ENCODE measurements at regions not wholly inside any gene's neighbourhood (a gene's known extent, or its start where the extent isn't known, plus 50 kb on each side); places are given as distances from the start of the nearest gene placed in this dataset.

DNA sequence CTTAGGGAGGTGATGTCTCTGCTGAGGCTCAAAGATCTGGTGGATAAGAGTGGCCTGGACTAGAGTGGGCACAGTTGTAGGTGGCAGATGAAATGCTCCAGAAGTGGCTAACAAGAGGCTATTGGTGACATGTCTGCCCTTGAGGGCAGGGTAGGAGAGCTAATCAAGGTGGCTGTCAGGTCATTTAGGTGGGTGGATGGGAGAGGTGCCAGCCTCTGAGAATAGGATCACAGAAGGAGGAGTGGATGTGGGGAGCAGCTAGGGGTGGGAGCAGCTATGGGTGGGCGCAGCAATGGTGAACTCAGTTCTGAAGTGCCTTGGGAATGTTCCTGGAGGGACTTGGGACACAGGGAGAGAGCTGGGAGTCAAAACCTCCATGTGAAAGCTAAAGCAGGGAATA lies 142.0 kb upstream of the GRIK3 start:
- H3K4me1 Mint-ChIP-seq (ENCODE audit: low read depth, unreplicated experiment), result peaks cover 11% of the 10 kb centered on the region
- H3K36me3 Mint-ChIP-seq (ENCODE audit: unreplicated experiment), result no peaks in the 10 kb centered on the region
- peaks cover 5% of the 10 kb centered on the region for H3K27me3 Mint-ChIP-seq (ENCODE audit: unreplicated experiment)
- DNase-seq, result no peak
- no peak for TF ChIP-seq CTCF (IDR thresholded peaks at IDR 0.05; ENCODE audit: partially characterized antibody, unreplicated experiment)
- no peak overlapping the region for H3K27ac Mint-ChIP-seq (ENCODE audit: unreplicated experiment)
- H3K4me3 Mint-ChIP-seq (ENCODE audit: unreplicated experiment), result no peak overlapping the region
- peaks cover 2% of the 10 kb centered on the region for H3K9me3 Mint-ChIP-seq (ENCODE audit: unreplicated experiment)

DNA sequence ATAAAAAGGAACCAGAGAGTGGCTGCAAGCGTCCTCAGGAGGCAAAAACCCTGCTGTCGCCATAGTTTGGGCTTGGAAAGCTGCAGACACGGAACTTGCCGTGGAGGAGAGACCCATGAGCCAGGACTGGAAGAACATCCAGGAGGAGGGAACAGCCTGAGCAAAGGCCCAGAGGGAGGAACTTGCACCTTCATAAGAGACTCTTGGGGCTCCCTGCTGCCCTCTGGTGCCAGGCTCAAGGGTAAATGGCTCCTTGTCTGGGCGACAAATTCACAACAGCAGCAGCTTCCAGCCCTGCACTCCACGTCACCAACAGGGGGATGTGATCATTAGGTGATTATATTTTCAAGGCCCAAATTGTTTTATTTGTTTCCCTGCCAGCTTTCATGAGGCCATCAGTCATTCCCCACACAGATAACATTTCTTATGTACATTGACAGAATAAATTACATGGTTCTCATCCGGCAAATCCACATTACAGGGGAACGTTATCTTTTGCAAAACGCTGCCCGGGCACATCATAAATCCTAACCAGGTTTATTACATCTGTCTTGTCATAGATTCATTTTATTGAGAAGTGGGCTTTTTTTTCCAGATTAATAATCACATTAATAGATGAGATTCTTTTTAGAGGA lies 143.0 kb upstream of the GRIK3 start:
- H3K36me3 Mint-ChIP-seq (ENCODE audit: unreplicated experiment), result peaks cover under 1% of the 10 kb centered on the region
- H3K27me3 Mint-ChIP-seq (ENCODE audit: unreplicated experiment), result peaks cover 5% of the 10 kb centered on the region
- peaks cover 21% of the 10 kb centered on the region for H3K4me1 Mint-ChIP-seq (ENCODE audit: low read depth, unreplicated experiment)
- peaks cover 2% of the 10 kb centered on the region for H3K9me3 Mint-ChIP-seq (ENCODE audit: unreplicated experiment)
- no peak overlapping the region for H3K27ac Mint-ChIP-seq (ENCODE audit: unreplicated experiment)
- DNase-seq, result peak; percentile 64
- H3K4me3 Mint-ChIP-seq (ENCODE audit: unreplicated experiment), result no peak overlapping the region
- peak; percentile 39 for TF ChIP-seq CTCF (IDR thresholded peaks at IDR 0.05; ENCODE audit: partially characterized antibody, unreplicated experiment)

DNA sequence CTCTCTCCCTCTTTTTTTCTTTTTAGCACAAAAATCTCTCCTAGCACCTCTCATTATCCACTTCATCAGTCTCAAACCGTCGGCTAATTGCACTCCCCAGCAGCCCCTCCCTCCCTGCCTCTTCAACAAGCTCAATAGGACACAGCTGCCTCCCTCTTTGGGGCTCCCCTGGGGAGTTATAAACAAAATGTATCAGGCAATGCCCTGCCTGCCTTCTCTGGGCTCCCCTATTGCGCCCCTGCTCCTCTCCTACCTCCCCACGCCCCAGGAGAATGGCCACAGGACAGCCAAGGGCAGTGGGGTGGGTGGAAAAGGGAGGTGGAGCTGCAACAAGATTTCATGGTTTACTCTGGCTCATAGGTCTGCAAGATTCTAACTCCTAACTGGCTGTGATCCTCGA lies 147.1 kb upstream of the GRIK3 start:
- Mint-ChIP-seq H3K27ac (ENCODE audit: unreplicated experiment) (peak overlapping the region; percentile 83), H3K4me1 (ENCODE audit: low read depth, unreplicated experiment) (peaks cover 21% of the 10 kb centered on the region), H3K27me3 (ENCODE audit: unreplicated experiment) (peaks cover 4% of the 10 kb centered on the region), H3K36me3 (ENCODE audit: unreplicated experiment) (peaks cover 4% of the 10 kb centered on the region), H3K4me3 (ENCODE audit: unreplicated experiment) (peak overlapping the region; percentile 68), H3K9me3 (ENCODE audit: unreplicated experiment) (no peaks in the 10 kb centered on the region)
- peak; percentile 49 for DNase-seq
- TF ChIP-seq CTCF (IDR thresholded peaks at IDR 0.05; ENCODE audit: partially characterized antibody, unreplicated experiment), result no peak

DNA sequence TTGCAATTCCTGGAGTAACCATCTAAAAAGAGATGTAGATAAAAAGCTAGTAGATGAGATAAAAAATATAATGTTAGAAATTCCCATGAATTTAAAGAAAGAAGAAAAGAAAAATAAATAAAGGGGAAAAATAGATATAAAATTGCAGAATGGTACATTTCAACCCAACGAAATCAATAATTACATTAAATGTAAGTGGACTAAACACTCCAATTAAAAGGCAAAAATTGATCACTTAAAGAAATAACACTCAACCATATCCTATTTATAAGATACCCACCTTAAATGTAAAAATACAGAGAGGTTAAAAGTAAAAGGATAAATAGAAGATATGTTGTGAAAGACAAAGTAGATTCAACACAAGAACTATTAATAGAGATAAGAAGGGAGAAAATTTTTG lies 150.5 kb upstream of the GRIK3 start:
- no peaks in the 10 kb centered on the region for H3K9me3 Mint-ChIP-seq (ENCODE audit: unreplicated experiment)
- no peaks in the 10 kb centered on the region for H3K27me3 Mint-ChIP-seq (ENCODE audit: unreplicated experiment)
- H3K27ac Mint-ChIP-seq (ENCODE audit: unreplicated experiment), result no peak overlapping the region
- no peak overlapping the region for H3K4me3 Mint-ChIP-seq (ENCODE audit: unreplicated experiment)
- peaks cover 4% of the 10 kb centered on the region for H3K36me3 Mint-ChIP-seq (ENCODE audit: unreplicated experiment)
- H3K4me1 Mint-ChIP-seq (ENCODE audit: low read depth, unreplicated experiment), result peaks cover 12% of the 10 kb centered on the region
- TF ChIP-seq CTCF (IDR thresholded peaks at IDR 0.05; ENCODE audit: partially characterized antibody, unreplicated experiment), result no peak
- DNase-seq, result no peak

GRCh38 chr1:37186246-37186756 lies 152.0 kb upstream of the GRIK3 start:
- H3K27me3 Mint-ChIP-seq (ENCODE audit: unreplicated experiment), result no peaks in the 10 kb centered on the region
- no peak for DNase-seq
- H3K36me3 Mint-ChIP-seq (ENCODE audit: unreplicated experiment), result peaks cover 4% of the 10 kb centered on the region
- no peak overlapping the region for H3K27ac Mint-ChIP-seq (ENCODE audit: unreplicated experiment)
- H3K4me1 Mint-ChIP-seq (ENCODE audit: low read depth, unreplicated experiment), result peaks cover 9% of the 10 kb centered on the region
- no peak overlapping the region for H3K4me3 Mint-ChIP-seq (ENCODE audit: unreplicated experiment)
- peaks cover 1% of the 10 kb centered on the region for H3K9me3 Mint-ChIP-seq (ENCODE audit: unreplicated experiment)
- TF ChIP-seq CTCF (IDR thresholded peaks at IDR 0.05; ENCODE audit: partially characterized antibody, unreplicated experiment), result no peak

Measured in glutamatergic neuron (in vitro differentiated cells).